Peyer's patch (tissue), 4 donors: ENCODE measurements at regions not wholly inside any gene's neighbourhood (a gene's known extent, or its start where the extent isn't known, plus 50 kb on each side); places are given as distances from the start of the nearest gene placed in this dataset.

Experiments
- CTCF ChIP-seq, 6 experiments: fragments of 450-650 bp in 4 of 6; fragments of 200-600 bp in 2 of 6; sonication (generic) in 1 of 6; IDR thresholded peaks; one replicate each; pipeline ENCODE4 v1.5.1; 2017 to 2019; ENCODE audit warnings: antibody characterized with exemption in 6 of 6, mild to moderate bottlenecking in 3 of 6, moderate library complexity in 1 of 6
- POLR2A ChIP-seq, 2 donors: fragments of 450-650 bp; IDR thresholded peaks; one replicate each; pipeline ENCODE4 v1.5.1; 2017; ENCODE audit warnings: antibody characterized with exemption in 2 of 2, mild to moderate bottlenecking in 2 of 2, moderate library complexity in 2 of 2

DNA sequence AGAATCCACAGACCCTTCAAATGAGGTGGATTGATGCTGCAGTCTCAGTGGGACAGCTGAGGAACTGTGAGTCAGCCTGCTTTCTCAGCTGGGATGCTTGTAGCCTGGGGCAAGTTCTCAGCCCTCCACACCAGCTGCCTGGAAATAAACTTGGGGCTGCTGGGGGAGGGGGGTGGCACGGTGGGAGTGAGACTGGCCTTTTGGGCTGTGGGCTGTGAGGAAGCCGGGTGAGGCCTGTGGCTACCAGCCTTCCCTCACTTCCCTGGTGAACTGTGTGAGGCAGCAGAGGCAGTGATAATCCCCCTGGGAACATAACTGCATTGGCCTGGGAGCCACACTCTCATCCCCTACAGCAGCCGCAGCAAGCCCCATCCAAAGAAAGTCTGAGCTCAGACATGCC, 114.5 kb upstream of the GUCY1A1 start:
- TF ChIP-seq CTCF (IDR thresholded peaks at IDR 0.05) = no peak
- TF ChIP-seq POLR2A (IDR thresholded peaks at IDR 0.05) = no peak
